ENCODE measurements at regions not wholly inside any gene's neighbourhood (a gene's known extent, or its start where the extent isn't known, plus 50 kb on each side); places are given as distances from the start of the nearest gene placed in this dataset.

GRCh38 chr14:98957211-98958047, 314.6 kb downstream of the BCL11B start:
- no peak for DNase-seq (ENCODE audit: low spot score)

- DNase-seq (ENCODE audit: low spot score): no peak
Observed at GRCh38 chr14:98958048-98958631, 313.9 kb downstream of the BCL11B start.

GRCh38 chr14:98958632-98959031, 313.4 kb downstream of the BCL11B start:
- no peak for DNase-seq (ENCODE audit: low spot score)

- no peak for DNase-seq (ENCODE audit: low spot score)
Observed at GRCh38 chr14:98959410-98959809, 312.6 kb downstream of the BCL11B start.

- no peak for DNase-seq (ENCODE audit: low spot score)
Observed at GRCh38 chr14:98959958-98960616, 311.9 kb downstream of the BCL11B start.

GRCh38 chr14:98960617-98961013, 311.4 kb downstream of the BCL11B start:
- DNase-seq (ENCODE audit: low spot score): no peak

- no peak for DNase-seq (ENCODE audit: low spot score)
Observed at GRCh38 chr14:98961191-98961590, 310.8 kb downstream of the BCL11B start.

- DNase-seq (ENCODE audit: low spot score): no peak
Observed at GRCh38 chr14:98962118-98962517, 309.9 kb downstream of the BCL11B start.

GRCh38 chr14:98963610-98964009, 308.4 kb downstream of the BCL11B start:
- DNase-seq (ENCODE audit: low spot score): no peak

- no peak for DNase-seq (ENCODE audit: low spot score)
Observed at GRCh38 chr14:98964171-98964570, 307.8 kb downstream of the BCL11B start.

GRCh38 chr14:98965076-98965475, 306.9 kb downstream of the BCL11B start:
- DNase-seq (ENCODE audit: low spot score): no peak

- DNase-seq (ENCODE audit: low spot score): no peak
Observed at GRCh38 chr14:98966016-98966415, 306.0 kb downstream of the BCL11B start.

- DNase-seq (ENCODE audit: low spot score): no peak
Observed at GRCh38 chr14:98966475-98967162, 305.4 kb downstream of the BCL11B start.

- no peak for DNase-seq (ENCODE audit: low spot score)
Observed at GRCh38 chr14:98974113-98974512, 297.9 kb downstream of the BCL11B start.

GRCh38 chr14:98976271-98976670, 295.7 kb downstream of the BCL11B start:
- DNase-seq (ENCODE audit: low spot score): no peak

GRCh38 chr14:98977451-98977850, 294.5 kb downstream of the BCL11B start:
- no peak for DNase-seq (ENCODE audit: low spot score)

- no peak for DNase-seq (ENCODE audit: low spot score)
Observed at GRCh38 chr14:98982986-98983385, 289.0 kb downstream of the BCL11B start.

- no peak for DNase-seq (ENCODE audit: low spot score)
Observed at GRCh38 chr14:98984027-98984718, 287.8 kb downstream of the BCL11B start.

GRCh38 chr14:98984719-98985041, 287.3 kb downstream of the BCL11B start:
- DNase-seq (ENCODE audit: low spot score): peak; percentile 13

- DNase-seq (ENCODE audit: low spot score): no peak
Observed at GRCh38 chr14:98993818-98994217, 278.2 kb downstream of the BCL11B start.

GRCh38 chr14:98994561-98994960, 277.4 kb downstream of the BCL11B start:
- no peak for DNase-seq (ENCODE audit: low spot score)
